Spleen (tissue), 7 donors: ENCODE measurements at regions not wholly inside any gene's neighbourhood (a gene's known extent, or its start where the extent isn't known, plus 50 kb on each side); places are given as distances from the start of the nearest gene placed in this dataset.

Experiments used
- POLR2A ChIP-seq, 3 donors: fragments of 450-650 bp; IDR thresholded peaks; one replicate each; pipeline ENCODE4 v1.5.1; 2017; ENCODE audit warnings: antibody characterized with exemption in 3 of 3, mild to moderate bottlenecking in 1 of 3
- TF ChIP-seq, protein P1 (sequence below), 11 experiments: fragments of 200-600 bp in 7 of 11; fragments of 450-650 bp in 4 of 11; sonication (generic) in 4 of 11; IDR thresholded peaks in 8 of 11; conservative IDR thresholded peaks in 3 of 11; 1 replicate in 7 of 11; 2 replicates in 4 of 11; pipeline versions ENCODE4 v1.4.0 to v1.8.0; 2016 to 2021; ENCODE audit warnings: antibody characterized with exemption in 11 of 11, inconsistent platforms in 4 of 11, mild to moderate bottlenecking in 1 of 11
- donor health status: DM: no; HTN: no; CAD: no; lungs with moderate emphysema.
- donor health status: DM: no; HTN: no; CAD: no.
- donor health status: DM: no; HTN: no; CAD: no.

DNA sequence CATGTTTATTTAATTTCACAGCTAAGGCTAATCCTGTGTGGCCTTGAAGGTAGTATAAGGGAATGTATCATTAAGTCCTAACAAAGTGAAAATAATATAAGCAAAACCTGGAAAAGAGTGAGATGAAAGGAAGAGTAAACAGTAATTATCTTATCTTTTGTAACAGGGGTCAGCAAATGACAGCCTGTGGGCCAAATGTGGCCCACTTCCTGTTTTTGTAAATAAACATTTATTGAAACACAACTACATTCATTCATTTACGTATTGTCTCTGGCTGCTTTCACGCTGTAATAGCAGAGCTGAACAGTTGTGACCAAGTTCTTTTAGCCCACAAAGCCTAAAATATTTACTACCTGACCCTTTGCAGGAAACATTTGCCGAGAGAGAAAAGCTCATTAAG lies 78.4 kb upstream of the HTR4 start:
- TF ChIP-seq, protein P1, sequence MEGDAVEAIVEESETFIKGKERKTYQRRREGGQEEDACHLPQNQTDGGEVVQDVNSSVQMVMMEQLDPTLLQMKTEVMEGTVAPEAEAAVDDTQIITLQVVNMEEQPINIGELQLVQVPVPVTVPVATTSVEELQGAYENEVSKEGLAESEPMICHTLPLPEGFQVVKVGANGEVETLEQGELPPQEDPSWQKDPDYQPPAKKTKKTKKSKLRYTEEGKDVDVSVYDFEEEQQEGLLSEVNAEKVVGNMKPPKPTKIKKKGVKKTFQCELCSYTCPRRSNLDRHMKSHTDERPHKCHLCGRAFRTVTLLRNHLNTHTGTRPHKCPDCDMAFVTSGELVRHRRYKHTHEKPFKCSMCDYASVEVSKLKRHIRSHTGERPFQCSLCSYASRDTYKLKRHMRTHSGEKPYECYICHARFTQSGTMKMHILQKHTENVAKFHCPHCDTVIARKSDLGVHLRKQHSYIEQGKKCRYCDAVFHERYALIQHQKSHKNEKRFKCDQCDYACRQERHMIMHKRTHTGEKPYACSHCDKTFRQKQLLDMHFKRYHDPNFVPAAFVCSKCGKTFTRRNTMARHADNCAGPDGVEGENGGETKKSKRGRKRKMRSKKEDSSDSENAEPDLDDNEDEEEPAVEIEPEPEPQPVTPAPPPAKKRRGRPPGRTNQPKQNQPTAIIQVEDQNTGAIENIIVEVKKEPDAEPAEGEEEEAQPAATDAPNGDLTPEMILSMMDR (IDR thresholded peaks at IDR 0.05 in 8 of 11, conservative IDR thresholded peaks at IDR 0.05 in 3 of 11) = no peak
- TF ChIP-seq POLR2A (IDR thresholded peaks at IDR 0.05) = no peak
